IMR-90 (cell line): ENCODE measurements at regions not wholly inside any gene's neighbourhood (a gene's known extent, or its start where the extent isn't known, plus 50 kb on each side); places are given as distances from the start of the nearest gene placed in this dataset.

Source experiments
- ATAC-seq: fragments of 200-7000 bp; cut with Tn5 transposase; 2 replicates; pipeline ENCODE4 v1.9.1; 2020; ENCODE audit warnings: low read depth, mild to moderate bottlenecking, moderate library complexity
- BruUV-seq: library from RNA; stranded (reverse); fragments of 400-500 nt; replicated peaks from 2 replicates; lab custom pipeline; 2021; lab: Mats Ljungman, UMichigan
- CTCF ChIA-PET: fragments of 300-600 bp; formaldehyde crosslinking; extraction: SDS; loops from one replicate; lab custom pipeline; 2021; ENCODE audit warnings: antibody characterized with exemption; lab: Yijun Ruan, JAX
- POLR2A ChIA-PET: fragments of 300-600 bp; sonication (Branson Sonifier 250); formaldehyde crosslinking; loops from one replicate; lab custom pipeline; 2022; ENCODE audit warnings: antibody characterized with exemption; ENCODE audit not compliant: unreplicated experiment; lab: Charles Lee
- DNase-seq: peaks from one replicate; pipeline ENCODE4 v3.0.0; 2013
- H2AFZ ChIP-seq: replicated peaks from 2 replicates; pipeline ENCODE3; 2013; ENCODE audit warnings: low read length, mild to moderate bottlenecking; ENCODE audit not compliant: poor library complexity
- H2AK5ac ChIP-seq: 2 replicates; pipeline ENCODE4 v1.6.1; 2013; ENCODE audit warnings: low read depth, low read length, inconsistent platforms
- H2AK9ac ChIP-seq: replicated peaks from 2 replicates; pipeline ENCODE3; 2013; ENCODE audit warnings: mild to moderate bottlenecking, low read depth, low read length, moderate library complexity; ENCODE audit not compliant: poor library complexity
- H2BK120ac ChIP-seq: 2 replicates; pipeline ENCODE4 v1.6.1; 2013; ENCODE audit warnings: low read depth, low read length, inconsistent platforms
- H2BK15ac ChIP-seq: 3 replicates; pipeline ENCODE4 v1.6.1; 2013; ENCODE audit warnings: low read depth, low read length, inconsistent platforms
- H2BK20ac ChIP-seq: 2 replicates; pipeline ENCODE4 v1.6.1; 2013; ENCODE audit warnings: low read depth, mild to moderate bottlenecking, inconsistent platforms, low read length, moderate library complexity
- H2BK5ac ChIP-seq: 2 replicates; pipeline ENCODE4 v1.6.1; 2013; ENCODE audit warnings: mild to moderate bottlenecking, low read depth, low read length, inconsistent platforms; ENCODE audit not compliant: poor library complexity, severe bottlenecking
- H3K14ac ChIP-seq: replicated peaks from 2 replicates; pipeline ENCODE4 v1.6.1; 2013; ENCODE audit warnings: low read depth, low read length, inconsistent platforms
- H3K18ac ChIP-seq: 2 replicates; pipeline ENCODE4 v1.6.1; 2013; ENCODE audit warnings: low read depth, low read length, control low read depth
- H3K23ac ChIP-seq: 2 replicates; pipeline ENCODE4 v1.6.1; 2013; ENCODE audit warnings: low read depth, low read length, inconsistent platforms
- H3K27ac ChIP-seq: 2 replicates; pipeline ENCODE4 v1.5.1; 2013; ENCODE audit warnings: mild to moderate bottlenecking, control low read depth, low read length; ENCODE audit not compliant: insufficient read depth
- H3K27me3 ChIP-seq: 2 replicates; pipeline ENCODE4 v1.6.1; 2013; ENCODE audit warnings: low read length; ENCODE audit not compliant: control insufficient read depth, insufficient read depth
- H3K36me3 ChIP-seq: 2 replicates; pipeline ENCODE4 v1.6.1; 2013; ENCODE audit warnings: low read length, mixed read lengths; ENCODE audit not compliant: control insufficient read depth, insufficient read depth
- H3K4ac ChIP-seq: 2 replicates; pipeline ENCODE4 v1.6.1; 2013; ENCODE audit warnings: low read depth, low read length, inconsistent platforms
- H3K4me1 ChIP-seq: 2 replicates; pipeline ENCODE4 v1.6.1; 2013; ENCODE audit warnings: low read length, mixed read lengths; ENCODE audit not compliant: control insufficient read depth, insufficient read depth
- H3K4me2 ChIP-seq: 2 replicates; pipeline ENCODE4 v1.6.1; 2013; ENCODE audit warnings: low read depth, mild to moderate bottlenecking, control low read depth, low read length, moderate library complexity
- H3K4me3 ChIP-seq: 2 replicates; pipeline ENCODE4 v1.5.1; 2013; ENCODE audit warnings: low read depth, mild to moderate bottlenecking, control low read depth, low read length, moderate library complexity; ENCODE audit not compliant: insufficient read depth
- H3K56ac ChIP-seq: 2 replicates; pipeline ENCODE4 v1.6.1; 2013; ENCODE audit warnings: low read length, inconsistent platforms; ENCODE audit not compliant: insufficient read depth; ENCODE audit errors: extremely low read depth
- H3K79me1 ChIP-seq, 2 experiments: 2 replicates each; pipeline ENCODE4 v1.6.1; 2013; ENCODE audit warnings: low read length in 2 of 2, inconsistent platforms in 1 of 2, low read depth in 1 of 2
- H3K9ac ChIP-seq: 2 replicates; pipeline ENCODE4 v1.6.1; 2013; ENCODE audit warnings: low read depth, low read length, control low read depth
- H3K9me1 ChIP-seq: 2 replicates; pipeline ENCODE4 v1.6.1; 2013; ENCODE audit warnings: low read length, inconsistent platforms; ENCODE audit not compliant: insufficient read depth
- H3K9me3 ChIP-seq: 2 replicates; pipeline ENCODE4 v1.6.1; 2013; ENCODE audit warnings: low read length; ENCODE audit not compliant: control insufficient read depth, insufficient read depth
- H4K20me1 ChIP-seq: 2 replicates; pipeline ENCODE4 v1.6.1; 2013; ENCODE audit warnings: low read length, inconsistent platforms; ENCODE audit not compliant: insufficient read depth
- H4K5ac ChIP-seq: 2 replicates; pipeline ENCODE4 v1.6.1; 2013; ENCODE audit warnings: mild to moderate bottlenecking, low read depth, low read length, control low read depth
- H4K8ac ChIP-seq, 2 experiments: 2 replicates each; pipeline ENCODE4 v1.6.1; 2013; ENCODE audit warnings: low read depth in 2 of 2, low read length in 2 of 2, control low read depth in 1 of 2, inconsistent platforms in 1 of 2
- H4K91ac ChIP-seq: 2 replicates; pipeline ENCODE4 v1.6.1; 2013; ENCODE audit warnings: low read depth, low read length, inconsistent platforms; ENCODE audit not compliant: insufficient read depth
- CEBPB ChIP-seq: IDR thresholded peaks from 2 replicates; pipeline ENCODE4 v1.6.1; 2012; ENCODE audit warnings: low read depth, low read length, improper control_type of control experiment
- CHD1 ChIP-seq: IDR thresholded peaks from 2 replicates; pipeline ENCODE4 v1.6.1; 2012; ENCODE audit warnings: low read depth, low read length, improper control_type of control experiment
- ELK1 ChIP-seq: fragments of 150-350 bp; IDR thresholded peaks from 2 replicates; pipeline ENCODE4 v1.6.1; 2016; ENCODE audit warnings: low read depth, mild to moderate bottlenecking, low read length, moderate library complexity, borderline replicate concordance
- MAFK ChIP-seq: IDR thresholded peaks from 2 replicates; pipeline ENCODE4 v1.6.1; 2012; ENCODE audit warnings: low read depth, low read length, improper control_type of control experiment
- NFE2L2 ChIP-seq: fragments of 150-350 bp; IDR thresholded peaks from 2 replicates; pipeline ENCODE4 v1.6.1; 2016; ENCODE audit warnings: low read depth, mild to moderate bottlenecking, low read length
- RAD21 ChIP-seq: IDR thresholded peaks from 2 replicates; pipeline ENCODE4 v1.6.1; 2012; ENCODE audit warnings: low read length, improper control_type of control experiment
- RCOR1 ChIP-seq: IDR thresholded peaks from 2 replicates; pipeline ENCODE4 v1.6.1; 2012; ENCODE audit warnings: mild to moderate bottlenecking, low read length, improper control_type of control experiment; ENCODE audit not compliant: insufficient replicate concordance
- RFX5 ChIP-seq: IDR thresholded peaks from 2 replicates; pipeline ENCODE4 v1.8.0; 2012; ENCODE audit warnings: low read depth, mild to moderate bottlenecking, low read length, moderate library complexity
- SMC3 ChIP-seq: fragments of 150-350 bp; IDR thresholded peaks from 2 replicates; pipeline ENCODE4 v1.6.1; 2016; ENCODE audit warnings: low read depth, mild to moderate bottlenecking, antibody characterized with exemption, low read length, moderate library complexity
- WGBS, 2 experiments: methylation state at CpG; one replicate each; pipeline versions ENCODE4 v1.1.5 to v1.1.7; 2013; ENCODE audit warnings: missing lambda C conversion rate in 2 of 2; ENCODE audit not compliant: insufficient read length in 1 of 2; ENCODE audit errors: extremely low coverage in 2 of 2; 5-methylcytosine and 5-hydroxymethylcytosine counted together
- dilution Hi-C: fragments of 300-500 bp; cut with HindIII; formaldehyde crosslinking; loops from one replicate; pipeline ENCODE4 v1.14.3; 2018; ENCODE audit warnings: low sequenced_read_pairs; ENCODE audit not compliant: unreplicated experiment
- in situ Hi-C: fragments of 300-500 bp; cut with MboI; formaldehyde crosslinking; loops from 3 replicates; pipeline ENCODE4 v1.14.3; 2019; ENCODE audit warnings: low sequenced_read_pairs, inconsistent platforms, mixed read lengths
- intact Hi-C: fragments of 100-400 bp; cut with micrococcal nuclease; formaldehyde crosslinking; loops from 2 replicates; pipeline ENCODE4 v1.10.0; 2022

GRCh38 chr11:116170526-116171120, 602.2 kb downstream of the BUD13 start:
- H2BK15ac ChIP-seq, result no peak overlapping the region
- no TSS peak for BruUV-seq
- no peaks in the 10 kb centered on the region for H3K4me1 ChIP-seq
- H4K20me1 ChIP-seq, result no peaks in the 10 kb centered on the region
- ATAC-seq, result no peak
- no peaks in the 10 kb centered on the region for H3K27me3 ChIP-seq
- H2BK120ac ChIP-seq, result no peak overlapping the region
- no peak overlapping the region for H4K8ac ChIP-seq
- no peak overlapping the region for H3K56ac ChIP-seq
- no peak overlapping the region for H3K18ac ChIP-seq
- H2BK5ac ChIP-seq, result no peak overlapping the region
- in situ Hi-C loops, result no loop called here
- H3K27ac ChIP-seq, result no peak overlapping the region
- dilution Hi-C loops, result no loop called here
- DNase-seq, result no peak
- TF ChIP-seq RFX5 (no peak), NFE2L2 (no peak), RCOR1 (no peak), CEBPB (no peak), MAFK (no peak), ELK1 (no peak), RAD21 (no peak), SMC3 (no peak), CHD1 (no peak)
- no peak overlapping the region for H3K4ac ChIP-seq
- no peak overlapping the region for H2BK20ac ChIP-seq
- no peak overlapping the region for H4K5ac ChIP-seq
- H3K36me3 ChIP-seq, result no peaks in the 10 kb centered on the region
- ChIA-PET POLR2A (no interaction called here), CTCF (interaction anchor here (0.9 kb wide), 1 partner anchor 14 kb away, joined by 3 read pairs; no protein-coding TSS in a partner anchor)
- no peak overlapping the region for H3K4me3 ChIP-seq
- H4K91ac ChIP-seq, result no peak overlapping the region
- no peak overlapping the region for H2AK5ac ChIP-seq
- H3K23ac ChIP-seq, result no peak overlapping the region
- intact Hi-C loops, result no loop called here
- no peak overlapping the region for H3K9ac ChIP-seq
- H3K9me3 ChIP-seq, result no peaks in the 10 kb centered on the region
- peak overlapping the region; percentile 24 for H2AFZ ChIP-seq
- H3K4me2 ChIP-seq, result no peak overlapping the region
- H2AK9ac ChIP-seq, result no peak overlapping the region
- 73% methylated on average over 2 of the region's 8 CpGs; no CpG with 5 or more reads in 1 of the 2 experiments for WGBS, 2 experiments
- H3K9me1 ChIP-seq, result no peaks in the 10 kb centered on the region
- H3K79me1 ChIP-seq, result no peaks in the 10 kb centered on the region
- no peak overlapping the region for H3K14ac ChIP-seq
